HepG2 (cell line): ENCODE measurements at regions not wholly inside any gene's neighbourhood (a gene's known extent, or its start where the extent isn't known, plus 50 kb on each side); places are given as distances from the start of the nearest gene placed in this dataset.

Source experiments
- ATAC-seq: fragments of 200-7000 bp; cut with Tn5 transposase; 3 replicates; pipeline ENCODE4 v1.9.1; 2020; ENCODE audit warnings: mild to moderate bottlenecking, moderate library complexity
- BruUV-seq: library from RNA; stranded (reverse); fragments of 400-500 nt; replicated peaks from 2 replicates; lab custom pipeline; 2021; lab: Mats Ljungman, UMichigan
- CTCF ChIA-PET: fragments of 300-600 bp; formaldehyde crosslinking; extraction: SDS; loops from one replicate; lab custom pipeline; 2021; ENCODE audit warnings: low total read pairs, inconsistent platforms, low intra/inter-chr PET ratio; lab: Yijun Ruan, JAX
- POLR2A ChIA-PET: fragments of 350-600 bp; sonication (Branson Sonifier 250); formaldehyde crosslinking; loops from one replicate; lab custom pipeline; 2020; ENCODE audit warnings: antibody characterized with exemption, inconsistent platforms; lab: Yijun Ruan, JAX
- DNase-seq: peaks from one replicate; pipeline ENCODE4 v3.0.0-alpha.2; 2015; ENCODE audit warnings: low spot score
- FAIRE-seq: peaks from 3 replicates; lab custom pipeline; 2011; peaks lifted over from hg19 to GRCh38; lab: Jason Lieb, UNC
- H2AFZ ChIP-seq: one replicate; pipeline ENCODE4 v1.6.1; 2011; ENCODE audit warnings: low read length, inconsistent platforms
- H3K27ac ChIP-seq: fragments of 300-600 bp; 3 replicates; pipeline ENCODE4 v1.8.0; 2011; ENCODE audit warnings: mixed run types, mild to moderate bottlenecking, mixed read lengths, low read length, inconsistent platforms; ENCODE audit not compliant: insufficient read depth; ENCODE audit errors: extremely low read length
- H3K27me3 ChIP-seq, 2 experiments: fragments of 200-600 bp in 1 of 2; 2 replicates in 1 of 2; 3 replicates in 1 of 2; pipeline versions ENCODE4 v1.6.0 to v1.8.0; 2011; ENCODE audit warnings: low read length in 2 of 2, mild to moderate bottlenecking in 2 of 2, moderate library complexity in 2 of 2, inconsistent platforms in 1 of 2; ENCODE audit not compliant: insufficient read depth in 2 of 2, control insufficient read depth in 1 of 2
- H3K36me3 ChIP-seq, 2 experiments: fragments of 200-600 bp in 1 of 2; replicated peaks in 1 of 2; 2 replicates in 1 of 2; 3 replicates in 1 of 2; pipeline versions ENCODE4 v1.5.1 to v1.8.0; 2011; ENCODE audit warnings: low read length in 2 of 2, inconsistent platforms in 1 of 2; ENCODE audit not compliant: insufficient read depth in 2 of 2, control insufficient read depth in 1 of 2
- H3K4me1 ChIP-seq: 2 replicates; pipeline ENCODE4 v1.5.1; 2012; ENCODE audit warnings: low read length, inconsistent platforms; ENCODE audit not compliant: insufficient read depth
- H3K4me2 ChIP-seq: 2 replicates; pipeline ENCODE4 v1.6.0; 2011; ENCODE audit warnings: low read depth, low read length, inconsistent platforms
- H3K4me3 ChIP-seq, 3 experiments: fragments of 200-600 bp in 1 of 3; sonication (generic), shearing (Covaris generic) in 1 of 3; replicated peaks in 1 of 3; 2 replicates each; pipeline ENCODE4 v1.5.1; 2011 to 2016; ENCODE audit warnings: low read length in 3 of 3, inconsistent platforms in 2 of 3, low read depth in 2 of 3, mild to moderate bottlenecking in 2 of 3, control low read depth in 1 of 3, mixed read lengths in 1 of 3; ENCODE audit not compliant: insufficient read depth in 1 of 3
- H3K79me2 ChIP-seq: one replicate; pipeline ENCODE4 v1.6.1; 2011; ENCODE audit warnings: low read length, inconsistent platforms; ENCODE audit not compliant: insufficient read depth
- H3K9ac ChIP-seq: 2 replicates; pipeline ENCODE4 v1.6.0; 2011; ENCODE audit warnings: mild to moderate bottlenecking, low read depth, low read length, inconsistent platforms; ENCODE audit not compliant: insufficient read depth
- H3K9me3 ChIP-seq: 2 replicates; pipeline ENCODE4 v1.5.1; 2012; ENCODE audit warnings: mild to moderate bottlenecking, low read length
- H4K20me1 ChIP-seq: 2 replicates; pipeline ENCODE4 v1.6.0; 2011; ENCODE audit warnings: inconsistent platforms, mild to moderate bottlenecking, low read length, moderate library complexity; ENCODE audit not compliant: insufficient read depth
- AGO1 ChIP-seq: fragments of 200-400 bp; formaldehyde crosslinking; IDR thresholded peaks from 2 replicates; pipeline ENCODE4 v1.6.1; 2017; ENCODE audit warnings: mild to moderate bottlenecking, low read depth, low read length, moderate library complexity; ENCODE audit not compliant: poor library complexity, severe bottlenecking
- ATF7-NPFF ChIP-seq: sonication (generic); formaldehyde crosslinking; IDR thresholded peaks from 2 replicates; pipeline ENCODE4 v1.8.1; 2023; ENCODE audit warnings: mild to moderate bottlenecking, low read depth, missing genetic modification reagents, moderate library complexity
- CBX2 ChIP-seq, 2 experiments: fragments of 200-600 bp in 1 of 2; sonication (generic); formaldehyde crosslinking in 1 of 2; IDR thresholded peaks; 2 replicates each; pipeline versions ENCODE4 v1.7.0 to v1.8.1; 2018 to 2022; ENCODE audit warnings: low read depth in 2 of 2, low read length in 1 of 2, mild to moderate bottlenecking in 1 of 2, missing genetic modification reagents in 1 of 2
- IKZF4 ChIP-seq: sonication (generic); formaldehyde crosslinking; IDR thresholded peaks from 2 replicates; pipeline ENCODE4 v1.5.1; 2020; ENCODE audit warnings: borderline replicate concordance, mild to moderate bottlenecking, low read depth, missing genetic modification reagents; ENCODE audit errors: not compliant biosample characterization
- PCBP2 ChIP-seq: fragments of 200-400 bp; formaldehyde crosslinking; optimal IDR thresholded peaks from 2 replicates; pipeline ENCODE3; 2018; ENCODE audit warnings: low read length, low read depth; ENCODE audit not compliant: poor library complexity, severe bottlenecking
- RELA ChIP-seq: sonication (generic); formaldehyde crosslinking; IDR thresholded peaks from 2 replicates; pipeline ENCODE4 v1.4.0; 2020; ENCODE audit warnings: missing genetic modification reagents
- SYNCRIP ChIP-seq: fragments of 200-400 bp; formaldehyde crosslinking; IDR thresholded peaks from 2 replicates; pipeline ENCODE4 v1.6.1; 2018; ENCODE audit warnings: mild to moderate bottlenecking, low read depth, low read length; ENCODE audit not compliant: insufficient read depth
- ZNF235 ChIP-seq: sonication (generic); formaldehyde crosslinking; IDR thresholded peaks from 2 replicates; pipeline ENCODE4 v1.8.1; 2023; ENCODE audit warnings: mild to moderate bottlenecking, missing genetic modification reagents, borderline replicate concordance
- ZNF543 ChIP-seq: sonication (generic); formaldehyde crosslinking; IDR thresholded peaks from 2 replicates; pipeline ENCODE4 v1.4.0; 2020; ENCODE audit warnings: mild to moderate bottlenecking, missing genetic modification reagents
- ZNF766 ChIP-seq: sonication (generic); formaldehyde crosslinking; IDR thresholded peaks from 2 replicates; pipeline ENCODE4 v1.5.0; 2020; ENCODE audit warnings: missing genetic modification reagents, borderline replicate concordance
- WGBS: methylation state at CpG from one replicate; pipeline ENCODE4 v1.1.6; 2017; ENCODE audit warnings: low lambda C conversion rate; 5-methylcytosine and 5-hydroxymethylcytosine counted together
- in situ Hi-C: cut with HindIII; loops from 2 replicates; pipeline ENCODE4 v1.10.0; 2017; ENCODE audit warnings: low pct_unique_long_range_greater_than_20kb; ENCODE audit not compliant: extremely low pct_ligation_motif_present
- intact Hi-C: fragments of 100-400 bp; cut with micrococcal nuclease; formaldehyde crosslinking; loops from one replicate; pipeline ENCODE4 v1.10.0; 2022; ENCODE audit not compliant: unreplicated experiment
- TF ChIP-seq, protein P1 (sequence below): sonication (generic); formaldehyde crosslinking; IDR thresholded peaks from 2 replicates; pipeline ENCODE4 v1.8.1; 2023; ENCODE audit warnings: mild to moderate bottlenecking, missing genetic modification reagents, borderline replicate concordance
- TF ChIP-seq, protein P2 (sequence below): sonication (generic); formaldehyde crosslinking; conservative IDR thresholded peaks from 2 replicates; pipeline ENCODE4 v1.8.0; 2022; ENCODE audit warnings: mild to moderate bottlenecking, moderate library complexity, missing genetic modification reagents
- TF ChIP-seq, protein P3 (sequence below): IDR thresholded peaks from 2 replicates; pipeline ENCODE4 v1.6.1; 2016

DNA sequence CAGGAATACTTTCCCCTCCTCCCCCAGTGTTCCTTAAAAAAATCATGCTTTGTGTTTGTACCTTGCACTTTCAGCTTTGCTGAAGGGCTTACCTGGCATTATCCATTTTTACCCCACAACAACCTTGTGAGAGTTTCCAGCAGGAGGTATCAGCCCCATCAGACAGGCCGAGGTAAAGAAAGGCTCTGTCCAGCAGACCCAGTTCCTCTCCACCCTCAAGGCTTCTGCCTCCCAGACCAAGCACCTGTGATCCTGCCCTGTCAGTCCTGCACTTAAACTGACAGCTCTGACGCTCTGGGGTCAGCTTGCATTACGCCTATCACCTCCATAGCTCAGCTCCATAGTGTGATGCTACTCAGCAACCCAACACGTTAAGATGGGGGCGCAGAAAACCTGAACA lies 803.1 kb downstream of the UQCRFS1 start:
- Histone ChIP-seq H3K9me3 (peaks cover 85% of the 10 kb centered on the region), H2AFZ (no peak overlapping the region), H3K4me2 (no peak overlapping the region), H3K36me3 (no peaks in the 10 kb centered on the region), H3K4me1 (no peaks in the 10 kb centered on the region), H3K27me3 (no peaks in the 10 kb centered on the region), H3K9ac (no peak overlapping the region), H4K20me1 (no peaks in the 10 kb centered on the region), H3K27ac (no peak overlapping the region), H3K79me2 (no peaks in the 10 kb centered on the region), H3K4me3 (no peak overlapping the region)
- no peak for FAIRE-seq
- CTCF ChIA-PET: no interaction called here
- POLR2A ChIA-PET: no interaction called here
- TF ChIP-seq CBX2 (IDR thresholded peaks at IDR 0.05; ENCODE audit: low read depth, low read length): no peak
- TF ChIP-seq CBX2 (CRISPR knock-in tag; IDR thresholded peaks at IDR 0.05; ENCODE audit: low read depth): no peak
- no peak for TF ChIP-seq SYNCRIP
- TF ChIP-seq ATF7-NPFF (CRISPR knock-in tag): no peak
- TF ChIP-seq, protein P1, sequence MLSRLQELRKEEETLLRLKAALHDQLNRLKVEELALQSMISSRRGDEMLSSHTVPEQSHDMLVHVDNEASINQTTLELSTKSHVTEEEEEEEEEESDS: no peak
- no TSS peak for BruUV-seq
- no peak for ATAC-seq
- intact Hi-C loops: no loop called here
- no peak for DNase-seq
- 37% methylated on average over 5 of the region's 5 CpGs for WGBS
- in situ Hi-C loops: no loop called here

DNA sequence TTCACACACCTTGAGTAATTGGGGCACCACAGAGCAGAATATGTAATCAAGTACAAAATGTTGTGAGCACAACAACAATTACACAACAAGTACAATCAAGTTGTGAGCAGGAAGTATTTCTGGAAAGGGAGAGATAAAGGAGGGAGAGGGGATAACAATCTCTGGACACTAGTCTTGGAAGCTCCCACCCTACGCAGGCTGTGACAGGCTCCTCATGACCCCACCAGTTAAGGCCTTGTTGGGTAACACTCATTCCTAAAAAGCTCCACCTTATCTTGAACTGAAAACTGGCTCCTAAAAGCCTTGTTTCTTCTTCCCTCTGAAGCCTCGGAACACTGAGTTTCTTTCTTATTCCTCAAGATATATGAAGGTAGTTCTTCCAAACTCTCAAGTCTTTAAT lies 806.0 kb downstream of the UQCRFS1 start:
- ATAC-seq (no peak), FAIRE-seq (no peak), DNase-seq (no peak)
- H3K36me3 ChIP-seq: no peaks in the 10 kb centered on the region
- no peaks in the 10 kb centered on the region for H3K79me2 ChIP-seq
- ChIA-PET POLR2A (no interaction called here), CTCF (no interaction called here)
- WGBS: 51% methylated on average over 2 of the region's 2 CpGs
- intact Hi-C loops (no loop called here), in situ Hi-C loops (no loop called here)
- no peaks in the 10 kb centered on the region for H3K27me3 ChIP-seq
- no peak overlapping the region for H3K4me3 ChIP-seq
- no peaks in the 10 kb centered on the region for H4K20me1 ChIP-seq
- H3K4me1 ChIP-seq: no peaks in the 10 kb centered on the region
- H3K9me3 ChIP-seq: peaks cover 93% of the 10 kb centered on the region
- no peak overlapping the region for H3K4me2 ChIP-seq
- no peak overlapping the region for H3K27ac ChIP-seq
- no peak overlapping the region for H3K9ac ChIP-seq
- H2AFZ ChIP-seq: no peak overlapping the region
- no TSS peak for BruUV-seq
- TF ChIP-seq PCBP2 (no peak), AGO1 (no peak), ZNF235 (CRISPR knock-in tag) (no peak), CBX2 (IDR thresholded peaks at IDR 0.05; ENCODE audit: low read depth, low read length) (no peak), CBX2 (CRISPR knock-in tag; IDR thresholded peaks at IDR 0.05; ENCODE audit: low read depth) (no peak), ZNF543 (CRISPR knock-in tag) (no peak), RELA (CRISPR knock-in tag) (no peak), ZNF766 (no peak), IKZF4 (CRISPR knock-in tag) (no peak)
- TF ChIP-seq, protein P2, sequence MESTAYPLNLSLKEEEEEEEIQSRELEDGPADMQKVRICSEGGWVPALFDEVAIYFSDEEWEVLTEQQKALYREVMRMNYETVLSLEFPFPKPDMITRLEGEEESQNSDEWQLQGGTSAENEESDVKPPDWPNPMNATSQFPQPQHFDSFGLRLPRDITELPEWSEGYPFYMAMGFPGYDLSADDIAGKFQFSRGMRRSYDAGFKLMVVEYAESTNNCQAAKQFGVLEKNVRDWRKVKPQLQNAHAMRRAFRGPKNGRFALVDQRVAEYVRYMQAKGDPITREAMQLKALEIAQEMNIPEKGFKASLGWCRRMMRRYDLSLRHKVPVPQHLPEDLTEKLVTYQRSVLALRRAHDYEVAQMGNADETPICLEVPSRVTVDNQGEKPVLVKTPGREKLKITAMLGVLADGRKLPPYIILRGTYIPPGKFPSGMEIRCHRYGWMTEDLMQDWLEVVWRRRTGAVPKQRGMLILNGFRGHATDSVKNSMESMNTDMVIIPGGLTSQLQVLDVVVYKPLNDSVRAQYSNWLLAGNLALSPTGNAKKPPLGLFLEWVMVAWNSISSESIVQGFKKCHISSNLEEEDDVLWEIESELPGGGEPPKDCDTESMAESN: no peak
- TF ChIP-seq, protein P3, sequence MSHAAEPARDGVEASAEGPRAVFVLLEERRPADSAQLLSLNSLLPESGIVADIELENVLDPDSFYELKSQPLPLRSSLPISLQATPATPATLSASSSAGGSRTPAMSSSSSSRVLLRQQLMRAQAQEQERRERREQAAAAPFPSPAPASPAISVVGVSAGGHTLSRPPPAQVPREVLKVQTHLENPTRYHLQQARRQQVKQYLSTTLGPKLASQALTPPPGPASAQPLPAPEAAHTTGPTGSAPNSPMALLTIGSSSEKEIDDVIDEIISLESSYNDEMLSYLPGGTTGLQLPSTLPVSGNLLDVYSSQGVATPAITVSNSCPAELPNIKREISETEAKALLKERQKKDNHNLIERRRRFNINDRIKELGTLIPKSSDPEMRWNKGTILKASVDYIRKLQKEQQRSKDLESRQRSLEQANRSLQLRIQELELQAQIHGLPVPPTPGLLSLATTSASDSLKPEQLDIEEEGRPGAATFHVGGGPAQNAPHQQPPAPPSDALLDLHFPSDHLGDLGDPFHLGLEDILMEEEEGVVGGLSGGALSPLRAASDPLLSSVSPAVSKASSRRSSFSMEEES (CRISPR knock-in tag): no peak
